Endothelial cell of umbilical vein (primary cell): ENCODE measurements at regions not wholly inside any gene's neighbourhood (a gene's known extent, or its start where the extent isn't known, plus 50 kb on each side); places are given as distances from the start of the nearest gene placed in this dataset.

Experiments used
- CTCF ChIP-seq, 2 donors: IDR thresholded peaks; 1 replicate in 1 of 2; 2 replicates in 1 of 2; pipeline ENCODE4 v1.5.1; 2011; ENCODE audit warnings: low read length in 2 of 2, mild to moderate bottlenecking in 2 of 2, moderate library complexity in 2 of 2, control low read depth in 1 of 2, inconsistent platforms in 1 of 2, low read depth in 1 of 2; ENCODE audit not compliant: insufficient read depth in 1 of 2; ENCODE audit errors: extremely low read depth in 1 of 2
- EZH2 ChIP-seq: IDR thresholded peaks from 2 replicates; pipeline ENCODE4 v1.6.1; 2012; ENCODE audit warnings: borderline replicate concordance, low read depth, mild to moderate bottlenecking, moderate library complexity, low read length, inconsistent platforms; ENCODE audit not compliant: severe bottlenecking
- FOS ChIP-seq: IDR thresholded peaks from 2 replicates; pipeline ENCODE4 v1.6.1; 2011; ENCODE audit warnings: mild to moderate bottlenecking, low read length, moderate library complexity, borderline replicate concordance; ENCODE audit not compliant: insufficient read depth
- GATA2 ChIP-seq: IDR thresholded peaks from 2 replicates; pipeline ENCODE4 v1.7.0; 2011; ENCODE audit warnings: low read depth, mild to moderate bottlenecking, moderate library complexity, mixed read lengths, low read length; ENCODE audit not compliant: insufficient read length, insufficient read depth
- JUN ChIP-seq: IDR thresholded peaks from 2 replicates; pipeline ENCODE4 v1.6.1; 2011; ENCODE audit warnings: borderline replicate concordance, low read depth; ENCODE audit not compliant: insufficient read length, insufficient read depth
- MAX ChIP-seq: IDR thresholded peaks from 2 replicates; pipeline ENCODE4 v1.6.1; 2011; ENCODE audit not compliant: insufficient read depth, insufficient read length
- POLR2A ChIP-seq: IDR thresholded peaks from 2 replicates; pipeline ENCODE4 v1.6.1; 2012; ENCODE audit warnings: low read depth, mild to moderate bottlenecking, control low read depth, low read length
- POLR2AphosphoS5 ChIP-seq: IDR thresholded peaks from 2 replicates; pipeline ENCODE4 v1.6.1; 2012; ENCODE audit warnings: low read depth, mild to moderate bottlenecking, control low read depth, low read length, moderate library complexity; ENCODE audit not compliant: insufficient read depth

DNA sequence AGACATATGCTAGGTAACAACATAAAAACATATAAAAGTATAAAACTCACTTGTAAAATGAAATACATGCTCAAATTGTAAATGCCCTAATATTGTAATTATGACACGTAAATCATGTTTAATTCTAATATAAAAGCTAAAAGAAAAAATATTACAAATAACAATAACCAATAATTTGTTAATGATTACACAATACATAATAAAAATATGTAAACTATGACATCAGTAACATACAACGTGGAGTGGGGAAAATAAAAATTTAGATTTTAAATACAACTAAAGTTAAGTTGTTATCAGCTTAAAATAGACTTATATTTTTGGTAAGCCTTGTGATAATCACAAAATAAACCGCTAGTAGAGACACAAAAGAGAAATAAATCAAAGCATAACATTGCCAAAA is 376.4 kb downstream of the BRINP2 start:
- no peak for TF ChIP-seq CTCF (IDR thresholded peaks at IDR 0.05; ENCODE audit: extremely low read depth in 1 of 2, insufficient read depth in 1 of 2, low read depth in 1 of 2, low read length in 2 of 2)
- TF ChIP-seq MAX = no peak
- no peak for TF ChIP-seq POLR2A
- no peak for TF ChIP-seq JUN
- TF ChIP-seq GATA2 = no peak
- TF ChIP-seq POLR2AphosphoS5 = no peak
- TF ChIP-seq EZH2 = no peak
- TF ChIP-seq FOS = no peak
